Pons (tissue), 1 donor: ENCODE measurements at regions not wholly inside any gene's neighbourhood (a gene's known extent, or its start where the extent isn't known, plus 50 kb on each side); places are given as distances from the start of the nearest gene placed in this dataset.

Experiments used
- DNase-seq: peaks from one replicate; pipeline ENCODE4 v3.0.0-alpha.2; 2016; ENCODE audit warnings: low spot score

GRCh38 chr14:42929806-42930480, 1323.3 kb downstream of the LRFN5 start:
- DNase-seq, result peak; percentile 5

DNA sequence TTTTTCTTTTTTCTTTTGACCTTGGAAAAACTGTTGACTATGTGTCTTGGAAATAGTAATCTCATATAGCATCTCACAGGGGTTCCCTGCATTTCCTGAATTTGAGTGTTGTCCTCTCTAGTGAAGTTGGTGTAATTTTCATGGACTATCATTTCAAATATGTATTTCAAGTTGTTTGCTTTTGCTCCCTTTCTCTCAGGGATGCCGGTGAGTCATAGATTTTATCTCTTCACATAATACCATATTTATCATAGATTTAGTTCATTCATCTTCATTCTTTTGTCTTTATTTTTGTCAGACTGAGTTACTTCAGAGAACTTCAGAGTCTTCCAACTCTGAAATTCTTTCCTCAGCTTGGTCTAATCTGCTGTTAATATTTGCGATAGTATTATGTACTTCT, 1320.6 kb downstream of the LRFN5 start:
- DNase-seq, result no peak

GRCh38 chr14:42921901-42922300, 1315.2 kb downstream of the LRFN5 start:
- no peak for DNase-seq

- no peak for DNase-seq
Observed at GRCh38 chr14:42918615-42919014, 1311.9 kb downstream of the LRFN5 start.

DNA sequence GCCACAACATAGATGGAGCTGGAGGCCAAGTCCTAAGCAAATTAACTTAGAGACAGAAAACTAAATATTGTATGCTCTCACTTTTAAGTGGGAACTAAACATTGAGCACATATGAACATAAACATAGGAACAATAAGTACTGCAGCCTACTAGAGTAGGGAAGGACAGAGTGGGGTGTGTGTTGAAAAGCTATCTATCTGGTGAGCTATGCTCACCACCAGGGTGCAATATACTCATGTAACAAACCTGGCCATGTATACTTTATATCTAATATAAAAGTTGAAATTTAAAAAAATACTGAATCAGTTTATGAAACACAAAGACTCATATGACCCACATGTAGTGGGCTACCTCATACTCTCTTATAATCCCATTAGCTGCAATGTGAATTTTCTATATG, 1305.0 kb downstream of the LRFN5 start:
- peak; percentile 7 for DNase-seq

- DNase-seq, result no peak
Observed at GRCh38 chr14:42909659-42910058, 1303.0 kb downstream of the LRFN5 start.

GRCh38 chr14:42893183-42893582, 1286.5 kb downstream of the LRFN5 start:
- DNase-seq, result no peak

- no peak for DNase-seq
Observed at GRCh38 chr14:42884100-42884499, 1277.4 kb downstream of the LRFN5 start.

GRCh38 chr14:42877716-42878115, 1271.0 kb downstream of the LRFN5 start:
- DNase-seq, result no peak

- DNase-seq, result no peak
Observed at GRCh38 chr14:42872786-42873185, 1266.1 kb downstream of the LRFN5 start.

- DNase-seq, result no peak
Observed at GRCh38 chr14:42869681-42870080, 1263.0 kb downstream of the LRFN5 start.

DNA sequence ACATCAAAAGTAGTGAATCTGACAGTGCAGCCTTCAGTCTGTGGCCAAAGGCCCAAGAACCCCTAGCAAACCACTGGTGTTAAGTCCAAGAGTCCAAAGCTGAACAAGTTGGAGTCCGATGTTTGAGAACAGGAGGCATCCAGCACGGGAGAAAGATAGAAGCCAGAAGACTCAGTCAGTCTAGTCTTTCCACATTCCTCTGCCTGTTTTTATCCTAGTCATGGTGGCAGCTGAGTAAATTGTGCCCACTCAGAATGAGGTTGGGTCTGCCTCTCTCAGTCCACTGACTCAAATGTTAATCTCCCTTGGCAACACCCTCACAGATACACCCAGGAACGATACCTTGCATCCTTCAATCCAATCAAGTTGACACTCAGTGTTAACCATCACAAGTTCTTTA, 1255.4 kb downstream of the LRFN5 start:
- no peak for DNase-seq

GRCh38 chr14:42860371-42860770, 1253.7 kb downstream of the LRFN5 start:
- DNase-seq, result no peak

DNA sequence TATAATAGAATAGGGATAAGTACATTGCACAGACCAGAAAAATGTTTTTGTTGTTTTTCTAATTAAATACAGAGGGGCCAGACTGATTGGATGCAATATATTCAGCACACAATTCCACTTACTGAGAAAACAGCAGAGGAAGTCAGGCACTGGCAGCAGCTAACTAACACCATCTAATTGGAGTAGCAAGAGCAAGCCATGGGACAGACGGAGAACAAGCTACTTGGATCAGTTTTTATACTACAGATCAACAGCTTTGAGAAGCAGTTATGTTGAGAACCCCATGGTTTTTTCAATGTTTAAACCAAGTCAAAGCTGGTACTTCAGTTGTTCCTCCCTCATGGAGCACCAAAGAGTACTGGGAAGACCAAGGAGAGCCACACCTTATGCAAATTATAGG, 1249.4 kb downstream of the LRFN5 start:
- DNase-seq, result no peak

- peak; percentile 10 for DNase-seq
Observed at GRCh38 chr14:42855085-42855484, 1248.4 kb downstream of the LRFN5 start.

GRCh38 chr14:42854061-42854460, 1247.4 kb downstream of the LRFN5 start:
- no peak for DNase-seq

DNA sequence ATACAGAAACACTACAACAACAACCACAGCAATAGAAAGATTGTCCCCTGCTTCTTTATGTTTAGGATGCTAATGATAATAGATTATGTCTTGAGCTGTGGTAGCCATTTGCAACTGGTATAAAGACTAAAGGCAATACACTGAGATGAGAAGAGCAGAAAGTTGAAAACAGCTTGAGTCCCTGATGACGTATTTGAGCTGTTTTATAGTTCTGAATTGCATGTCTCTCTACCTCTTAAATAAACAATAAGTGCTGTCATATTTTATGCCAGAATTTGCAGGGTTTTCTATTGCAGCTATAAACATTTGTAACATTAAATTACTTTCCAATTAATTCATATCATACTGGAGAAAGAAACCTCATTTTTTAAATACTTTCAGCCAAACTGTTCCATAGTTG, 1242.0 kb downstream of the LRFN5 start:
- no peak for DNase-seq

DNA sequence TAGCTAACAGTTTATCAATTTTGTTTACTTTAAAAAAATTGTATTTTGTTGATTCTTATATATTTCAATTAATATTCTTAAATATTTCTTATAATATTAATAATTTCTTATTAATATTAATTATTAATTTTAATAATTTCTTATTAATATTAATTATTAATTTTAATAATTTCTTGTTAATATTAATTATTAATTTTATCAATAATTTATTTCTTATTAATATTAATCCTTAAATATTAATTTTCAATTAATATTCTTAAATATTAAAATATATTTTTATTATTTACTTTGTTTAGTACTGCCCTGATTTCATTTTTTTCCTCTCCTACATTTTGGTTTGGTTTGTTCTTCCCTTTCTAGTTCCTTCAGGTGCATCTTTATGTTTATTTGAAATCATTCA, 1208.1 kb downstream of the LRFN5 start:
- no peak for DNase-seq

- no peak for DNase-seq
Observed at GRCh38 chr14:42806909-42807315, 1200.2 kb downstream of the LRFN5 start.

GRCh38 chr14:42804141-42804540, 1197.5 kb downstream of the LRFN5 start:
- DNase-seq, result no peak

GRCh38 chr14:42802346-42802745, 1195.7 kb downstream of the LRFN5 start:
- no peak for DNase-seq

- no peak for DNase-seq
Observed at GRCh38 chr14:42792166-42792565, 1185.5 kb downstream of the LRFN5 start.

DNA sequence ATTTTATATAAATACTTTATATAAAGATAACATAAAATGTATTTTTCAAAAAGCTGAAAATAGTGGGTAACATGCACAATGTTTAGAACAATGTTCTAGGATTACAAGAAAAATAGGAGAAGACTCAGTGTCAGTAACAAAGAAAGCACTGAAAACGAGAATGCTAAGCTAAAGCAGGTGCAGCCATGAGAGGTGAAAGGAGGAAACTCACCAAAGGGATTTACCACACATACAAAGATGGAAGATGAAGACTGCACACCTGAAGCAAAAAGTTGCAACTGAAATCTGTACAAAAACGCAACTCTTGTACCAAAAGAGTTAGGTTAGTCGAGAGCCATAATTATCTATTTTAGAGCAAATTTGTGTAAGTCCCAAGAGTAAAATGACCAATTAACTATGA, 1176.1 kb downstream of the LRFN5 start:
- no peak for DNase-seq

- DNase-seq, result no peak
Observed at GRCh38 chr14:42778984-42779383, 1172.3 kb downstream of the LRFN5 start.

DNA sequence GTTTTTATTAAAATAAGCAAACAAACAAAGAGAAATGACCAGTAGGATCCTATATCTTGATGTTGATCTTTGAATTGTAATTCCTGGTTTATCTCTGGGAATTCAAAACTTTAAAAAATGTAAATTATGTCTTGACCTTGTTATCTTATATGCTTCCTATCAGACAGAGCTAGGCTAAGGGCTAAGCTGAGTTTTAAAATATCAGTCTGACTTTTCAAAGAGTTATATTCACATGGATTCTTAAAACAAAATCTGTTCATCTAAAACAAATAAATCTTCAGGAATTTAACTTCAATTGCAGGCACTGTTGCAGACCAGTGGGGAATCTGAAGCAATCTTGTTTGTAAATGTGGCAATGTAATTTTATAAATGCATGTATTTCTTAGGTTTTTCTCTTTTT, 1144.1 kb downstream of the LRFN5 start:
- DNase-seq, result no peak
